ENCODE measurements at regions not wholly inside any gene's neighbourhood (a gene's known extent, or its start where the extent isn't known, plus 50 kb on each side); places are given as distances from the start of the nearest gene placed in this dataset.

DNA sequence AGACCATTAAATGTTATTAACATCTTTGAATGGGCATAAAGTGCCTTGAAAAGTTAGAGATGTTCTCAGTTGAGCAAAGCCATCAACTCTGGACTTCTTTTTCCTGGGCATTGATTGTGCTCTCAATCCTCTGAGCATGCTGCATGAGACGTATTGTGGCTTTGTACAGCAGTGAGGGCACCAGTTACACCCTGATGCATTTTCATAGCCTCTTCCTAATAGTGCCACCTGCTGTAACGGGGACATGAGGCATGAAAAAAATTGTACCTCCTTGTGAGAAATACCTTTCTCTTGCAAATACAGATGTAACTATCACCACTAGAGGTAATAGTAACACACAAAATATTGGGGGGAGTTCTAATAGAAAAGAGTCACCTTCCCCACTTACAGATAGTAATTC is 697.5 kb downstream of the TMEM182 start:
- DNase-seq (ENCODE audit: low spot score), result no peak
- no peaks in the 10 kb centered on the region for H3K4me1 ChIP-seq (ENCODE audit: control insufficient read depth in 4 of 4, insufficient read depth in 4 of 4, low read length in 3 of 4)
- H3K27me3 ChIP-seq (ENCODE audit: control insufficient read depth in 4 of 4, insufficient read depth in 4 of 4, low read length in 3 of 4), result no peaks in the 10 kb centered on the region
- H3K4me3 ChIP-seq (ENCODE audit: low read depth in 1 of 3, low read length in 3 of 3), result no peak overlapping the region
- WGBS, result 25% methylated on average over 2 of the region's 2 CpGs
- H3K27ac ChIP-seq (ENCODE audit: low read depth in 1 of 2, low read length in 2 of 2), result no peak overlapping the region
- H3K9ac ChIP-seq (ENCODE audit: low read depth in 1 of 2, low read length in 2 of 2), result no peak overlapping the region
- TF ChIP-seq GABPA (IDR thresholded peaks at IDR 0.05 in 1 of 2, conservative IDR thresholded peaks at IDR 0.05 in 1 of 2) (no peak), RAD21 (IDR thresholded peaks at IDR 0.05) (peak in 1 of 2 donors; percentile 23)
- no peaks in the 10 kb centered on the region for H3K36me3 ChIP-seq (ENCODE audit: control insufficient read depth in 4 of 4, insufficient read depth in 3 of 4, low read depth in 1 of 4, low read length in 3 of 4)
- peaks cover 0 to 4% (median 0%) of the 10 kb centered on the region in 4 donors for H3K9me3 ChIP-seq (ENCODE audit: control insufficient read depth in 4 of 4, low read length in 3 of 4)

- Histone ChIP-seq H3K4me3 (ENCODE audit: low read depth in 1 of 3, low read length in 3 of 3) (no peak overlapping the region), H3K27me3 (ENCODE audit: control insufficient read depth in 4 of 4, insufficient read depth in 4 of 4, low read length in 3 of 4) (no peaks in the 10 kb centered on the region), H3K9ac (ENCODE audit: low read depth in 1 of 2, low read length in 2 of 2) (no peak overlapping the region), H3K27ac (ENCODE audit: low read depth in 1 of 2, low read length in 2 of 2) (no peak overlapping the region), H3K9me3 (ENCODE audit: control insufficient read depth in 4 of 4, low read length in 3 of 4) (peaks cover 0 to 4% (median 0%) of the 10 kb centered on the region in 4 donors), H3K36me3 (ENCODE audit: control insufficient read depth in 4 of 4, insufficient read depth in 3 of 4, low read depth in 1 of 4, low read length in 3 of 4) (no peaks in the 10 kb centered on the region), H3K4me1 (ENCODE audit: control insufficient read depth in 4 of 4, insufficient read depth in 4 of 4, low read length in 3 of 4) (no peaks in the 10 kb centered on the region)
- DNase-seq (ENCODE audit: low spot score), result no peak
- 78% methylated on average over 2 of the region's 2 CpGs for WGBS
- TF ChIP-seq JUND (IDR thresholded peaks at IDR 0.05) (no peak), SP1 (IDR thresholded peaks at IDR 0.05) (no peak), HNF4A (conservative IDR thresholded peaks at IDR 0.05) (no peak), RXRA (IDR thresholded peaks at IDR 0.05) (no peak), YY1 (IDR thresholded peaks at IDR 0.05) (no peak), GABPA (IDR thresholded peaks at IDR 0.05 in 1 of 2, conservative IDR thresholded peaks at IDR 0.05 in 1 of 2) (no peak), FOXA2 (IDR thresholded peaks at IDR 0.05) (no peak), FOXA1 (IDR thresholded peaks at IDR 0.05) (no peak), EGR1 (IDR thresholded peaks at IDR 0.05; ENCODE audit: low read depth in 2 of 2) (no peak), MAX (IDR thresholded peaks at IDR 0.05) (no peak), TAF1 (conservative IDR thresholded peaks at IDR 0.05) (no peak), RAD21 (IDR thresholded peaks at IDR 0.05) (no peak)
- TF ChIP-seq, protein P1, sequence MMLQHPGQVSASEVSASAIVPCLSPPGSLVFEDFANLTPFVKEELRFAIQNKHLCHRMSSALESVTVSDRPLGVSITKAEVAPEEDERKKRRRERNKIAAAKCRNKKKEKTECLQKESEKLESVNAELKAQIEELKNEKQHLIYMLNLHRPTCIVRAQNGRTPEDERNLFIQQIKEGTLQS (IDR thresholded peaks at IDR 0.05), result no peak
- TF ChIP-seq, protein P2, sequence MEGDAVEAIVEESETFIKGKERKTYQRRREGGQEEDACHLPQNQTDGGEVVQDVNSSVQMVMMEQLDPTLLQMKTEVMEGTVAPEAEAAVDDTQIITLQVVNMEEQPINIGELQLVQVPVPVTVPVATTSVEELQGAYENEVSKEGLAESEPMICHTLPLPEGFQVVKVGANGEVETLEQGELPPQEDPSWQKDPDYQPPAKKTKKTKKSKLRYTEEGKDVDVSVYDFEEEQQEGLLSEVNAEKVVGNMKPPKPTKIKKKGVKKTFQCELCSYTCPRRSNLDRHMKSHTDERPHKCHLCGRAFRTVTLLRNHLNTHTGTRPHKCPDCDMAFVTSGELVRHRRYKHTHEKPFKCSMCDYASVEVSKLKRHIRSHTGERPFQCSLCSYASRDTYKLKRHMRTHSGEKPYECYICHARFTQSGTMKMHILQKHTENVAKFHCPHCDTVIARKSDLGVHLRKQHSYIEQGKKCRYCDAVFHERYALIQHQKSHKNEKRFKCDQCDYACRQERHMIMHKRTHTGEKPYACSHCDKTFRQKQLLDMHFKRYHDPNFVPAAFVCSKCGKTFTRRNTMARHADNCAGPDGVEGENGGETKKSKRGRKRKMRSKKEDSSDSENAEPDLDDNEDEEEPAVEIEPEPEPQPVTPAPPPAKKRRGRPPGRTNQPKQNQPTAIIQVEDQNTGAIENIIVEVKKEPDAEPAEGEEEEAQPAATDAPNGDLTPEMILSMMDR (IDR thresholded peaks at IDR 0.05; ENCODE audit: low read depth, low read length, missing input control), result no peak
- TF ChIP-seq, protein P3, sequence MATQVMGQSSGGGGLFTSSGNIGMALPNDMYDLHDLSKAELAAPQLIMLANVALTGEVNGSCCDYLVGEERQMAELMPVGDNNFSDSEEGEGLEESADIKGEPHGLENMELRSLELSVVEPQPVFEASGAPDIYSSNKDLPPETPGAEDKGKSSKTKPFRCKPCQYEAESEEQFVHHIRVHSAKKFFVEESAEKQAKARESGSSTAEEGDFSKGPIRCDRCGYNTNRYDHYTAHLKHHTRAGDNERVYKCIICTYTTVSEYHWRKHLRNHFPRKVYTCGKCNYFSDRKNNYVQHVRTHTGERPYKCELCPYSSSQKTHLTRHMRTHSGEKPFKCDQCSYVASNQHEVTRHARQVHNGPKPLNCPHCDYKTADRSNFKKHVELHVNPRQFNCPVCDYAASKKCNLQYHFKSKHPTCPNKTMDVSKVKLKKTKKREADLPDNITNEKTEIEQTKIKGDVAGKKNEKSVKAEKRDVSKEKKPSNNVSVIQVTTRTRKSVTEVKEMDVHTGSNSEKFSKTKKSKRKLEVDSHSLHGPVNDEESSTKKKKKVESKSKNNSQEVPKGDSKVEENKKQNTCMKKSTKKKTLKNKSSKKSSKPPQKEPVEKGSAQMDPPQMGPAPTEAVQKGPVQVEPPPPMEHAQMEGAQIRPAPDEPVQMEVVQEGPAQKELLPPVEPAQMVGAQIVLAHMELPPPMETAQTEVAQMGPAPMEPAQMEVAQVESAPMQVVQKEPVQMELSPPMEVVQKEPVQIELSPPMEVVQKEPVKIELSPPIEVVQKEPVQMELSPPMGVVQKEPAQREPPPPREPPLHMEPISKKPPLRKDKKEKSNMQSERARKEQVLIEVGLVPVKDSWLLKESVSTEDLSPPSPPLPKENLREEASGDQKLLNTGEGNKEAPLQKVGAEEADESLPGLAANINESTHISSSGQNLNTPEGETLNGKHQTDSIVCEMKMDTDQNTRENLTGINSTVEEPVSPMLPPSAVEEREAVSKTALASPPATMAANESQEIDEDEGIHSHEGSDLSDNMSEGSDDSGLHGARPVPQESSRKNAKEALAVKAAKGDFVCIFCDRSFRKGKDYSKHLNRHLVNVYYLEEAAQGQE (IDR thresholded peaks at IDR 0.05), result no peak
- TF ChIP-seq, protein P4, sequence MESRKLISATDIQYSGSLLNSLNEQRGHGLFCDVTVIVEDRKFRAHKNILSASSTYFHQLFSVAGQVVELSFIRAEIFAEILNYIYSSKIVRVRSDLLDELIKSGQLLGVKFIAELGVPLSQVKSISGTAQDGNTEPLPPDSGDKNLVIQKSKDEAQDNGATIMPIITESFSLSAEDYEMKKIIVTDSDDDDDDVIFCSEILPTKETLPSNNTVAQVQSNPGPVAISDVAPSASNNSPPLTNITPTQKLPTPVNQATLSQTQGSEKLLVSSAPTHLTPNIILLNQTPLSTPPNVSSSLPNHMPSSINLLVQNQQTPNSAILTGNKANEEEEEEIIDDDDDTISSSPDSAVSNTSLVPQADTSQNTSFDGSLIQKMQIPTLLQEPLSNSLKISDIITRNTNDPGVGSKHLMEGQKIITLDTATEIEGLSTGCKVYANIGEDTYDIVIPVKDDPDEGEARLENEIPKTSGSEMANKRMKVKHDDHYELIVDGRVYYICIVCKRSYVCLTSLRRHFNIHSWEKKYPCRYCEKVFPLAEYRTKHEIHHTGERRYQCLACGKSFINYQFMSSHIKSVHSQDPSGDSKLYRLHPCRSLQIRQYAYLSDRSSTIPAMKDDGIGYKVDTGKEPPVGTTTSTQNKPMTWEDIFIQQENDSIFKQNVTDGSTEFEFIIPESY (IDR thresholded peaks at IDR 0.05), result no peak
Measured at GRCh38 chr2:103462101-103462500, 700.3 kb downstream of the TMEM182 start.
